SK-N-MC (cell line): ENCODE measurements at regions not wholly inside any gene's neighbourhood (a gene's known extent, or its start where the extent isn't known, plus 50 kb on each side); places are given as distances from the start of the nearest gene placed in this dataset.

Source experiments
- EZH2 ChIP-seq: fragments of 200-600 bp; sonication (generic); IDR thresholded peaks from one replicate; pipeline ENCODE4 v1.6.1; 2017; ENCODE audit warnings: antibody characterized with exemption
- POLR2AphosphoS5 ChIP-seq: IDR thresholded peaks from 2 replicates; pipeline ENCODE4 v1.6.1; 2012; ENCODE audit warnings: mild to moderate bottlenecking, low read depth, low read length, borderline replicate concordance

- TF ChIP-seq POLR2AphosphoS5: no peak
- TF ChIP-seq EZH2: no peak
These were observed 415.5 kb upstream of the SPHKAP start for GRCh38 chr2:228597032-228597431.
